Ovary (tissue), 1 donor: ENCODE measurements at regions not wholly inside any gene's neighbourhood (a gene's known extent, or its start where the extent isn't known, plus 50 kb on each side); places are given as distances from the start of the nearest gene placed in this dataset. TPM values are rescaled to one million over a fixed set of nuclear protein-coding genes. Genes with fewer than 3 reads are reported as not detected.

Experiments used
- small RNA-seq: library from RNA; depleted of rRNA; stranded (forward); fragments of <200 nt; gene quantifications from one replicate; pipeline ENCODE3, GENCODE V24; 2016

Small RNAs in the stretch of these regions (small RNA-seq; reads per million reads assigned to genes)
- not detected for gene AC010350.1
